Stimulated activated CD4-positive, alpha-beta T cell treated with anti-CD3 and anti-CD28 coated beads, Interleukin-15, amount 100 ng/mL, for 48 hours (primary cell): ENCODE measurements at regions not wholly inside any gene's neighbourhood (a gene's known extent, or its start where the extent isn't known, plus 50 kb on each side); places are given as distances from the start of the nearest gene placed in this dataset.

Experiments used
- DNase-seq, 2 donors: peaks; one replicate each; pipeline ENCODE4 v3.0.0-alpha.2; 2020; ENCODE audit warnings: low read depth in 2 of 2

DNA sequence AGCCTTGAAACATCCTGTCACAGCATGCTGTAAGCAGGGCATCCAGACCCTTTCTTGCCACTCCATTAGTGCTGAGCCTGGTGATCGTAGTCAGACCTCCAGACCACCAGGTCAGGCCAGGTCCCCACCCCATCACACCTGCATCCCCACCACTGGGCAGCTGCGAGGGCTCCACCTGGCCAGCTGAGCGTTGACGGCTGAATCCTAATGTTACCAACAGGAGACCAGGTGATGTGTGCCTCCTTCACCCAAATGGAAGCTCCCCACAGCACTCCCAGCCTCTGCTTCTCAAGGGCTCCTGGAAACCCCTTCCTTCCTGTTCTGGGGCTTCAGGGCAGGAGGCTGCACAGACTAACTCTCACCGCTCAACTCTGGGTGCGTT, 189.4 kb downstream of the C16orf95 start:
- DNase-seq: no peak

DNA sequence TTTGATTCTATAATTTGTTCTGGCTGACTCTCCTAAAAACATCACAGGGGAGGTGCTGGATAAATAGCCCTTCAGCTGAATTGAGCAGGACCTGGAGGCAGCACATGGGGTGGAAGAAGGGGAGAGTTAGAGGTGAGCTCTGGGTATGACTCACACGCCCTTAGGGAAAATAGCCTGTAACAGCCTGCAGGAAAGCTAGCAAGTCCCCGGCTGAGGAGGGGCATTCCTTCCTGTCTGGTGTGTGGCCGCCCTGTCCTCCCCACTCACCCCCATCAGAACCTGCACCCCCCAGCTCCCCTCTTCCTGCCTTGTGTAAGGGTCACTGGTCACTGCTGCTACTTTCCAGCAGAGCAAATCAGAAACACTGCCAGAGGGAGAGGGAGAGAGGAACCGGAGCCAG, 187.4 kb downstream of the C16orf95 start:
- no peak for DNase-seq

DNA sequence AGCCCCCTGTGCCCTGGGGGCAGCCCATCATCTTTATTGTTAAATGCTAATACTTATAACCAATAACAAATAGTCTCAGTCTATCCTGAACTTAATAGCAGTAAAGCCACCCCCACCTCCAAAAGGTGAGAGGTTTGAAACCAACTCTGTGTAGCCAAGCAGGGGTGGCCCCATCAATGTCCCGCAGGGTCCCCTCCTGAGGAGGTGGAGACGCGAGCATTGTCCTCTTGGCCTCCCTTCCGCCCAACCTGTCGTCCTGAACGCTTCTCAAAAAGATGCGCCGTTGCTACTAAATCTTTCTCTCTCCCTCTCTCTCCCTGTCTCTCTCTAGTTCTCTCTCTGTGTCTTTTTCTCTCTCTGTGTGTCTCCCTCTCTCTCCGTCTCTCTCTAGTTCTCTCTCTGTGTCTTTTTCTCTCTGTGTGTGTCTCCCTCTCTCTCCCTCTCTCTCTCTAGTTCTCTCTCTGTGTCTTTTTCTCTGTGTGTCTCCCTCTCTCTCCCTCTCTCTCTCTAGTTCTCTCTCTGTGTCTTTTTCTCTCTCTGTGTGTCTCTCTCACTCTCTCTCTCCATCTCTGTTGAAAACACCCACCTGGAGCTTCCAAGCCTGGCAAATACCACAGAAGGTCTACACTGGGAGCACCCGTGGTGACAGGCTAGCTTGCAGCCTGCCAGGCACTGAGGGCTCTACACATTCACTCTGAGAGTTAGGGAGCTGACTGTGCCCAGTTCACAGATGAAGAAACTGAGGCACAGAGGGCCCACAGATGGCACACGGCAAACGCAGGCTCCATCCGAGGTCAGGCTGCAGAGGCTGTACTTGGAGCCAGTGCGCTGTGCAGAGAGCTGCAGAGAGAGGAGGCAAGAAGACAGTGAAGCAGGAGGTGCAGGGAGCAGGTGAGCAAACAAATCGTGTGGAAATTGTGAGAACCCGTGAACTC, 185.9 kb downstream of the C16orf95 start:
- DNase-seq: no peak

DNA sequence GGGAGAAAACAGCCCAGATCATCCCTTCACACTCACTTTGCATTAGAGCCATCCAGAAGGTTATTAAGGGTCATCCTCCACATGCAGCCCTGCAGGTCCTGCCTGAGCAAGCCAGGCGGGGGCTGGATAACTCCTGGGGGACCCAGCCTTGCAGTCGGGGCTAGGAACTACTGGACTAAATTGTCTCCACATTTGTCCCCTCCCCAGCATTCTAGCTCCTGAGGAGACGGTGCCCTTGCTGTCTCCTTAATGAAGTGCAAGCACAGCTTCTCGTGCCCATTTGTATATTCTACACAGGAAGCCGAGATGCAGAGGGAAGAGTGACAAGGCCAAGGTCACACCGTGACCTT, 185.2 kb downstream of the C16orf95 start:
- DNase-seq: no peak

DNA sequence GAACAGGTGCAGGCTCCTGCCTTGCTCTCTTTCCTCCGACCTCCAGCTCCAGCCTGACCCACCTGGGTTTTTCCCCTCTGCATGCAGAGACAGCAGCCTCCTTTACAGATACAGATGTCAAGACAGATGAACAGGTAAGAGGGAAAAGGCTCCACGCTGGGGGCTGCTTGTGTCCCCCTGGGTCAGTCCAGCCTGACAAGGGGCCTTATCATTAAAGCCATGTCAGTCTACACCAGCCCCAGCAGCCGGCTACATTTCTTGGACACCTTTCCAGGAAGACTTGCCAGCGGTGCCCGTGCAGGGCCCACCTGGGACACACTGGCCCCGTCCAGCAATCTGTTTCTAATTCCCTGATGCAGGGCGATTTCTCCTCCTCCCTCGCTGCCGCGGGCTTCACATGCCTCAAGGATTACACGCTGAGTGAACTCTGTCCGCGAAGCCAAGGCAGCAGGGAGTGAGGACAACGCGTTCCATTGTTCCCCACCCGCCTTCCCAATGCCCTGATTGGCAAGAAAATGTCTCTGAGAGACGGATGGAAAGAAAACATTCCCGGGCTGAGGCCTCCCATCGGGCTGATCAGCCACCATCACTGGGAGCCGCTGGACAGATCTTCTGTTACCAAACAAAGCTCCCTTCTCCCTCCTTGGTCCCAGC, 184.7 kb downstream of the C16orf95 start:
- no peak for DNase-seq

DNA sequence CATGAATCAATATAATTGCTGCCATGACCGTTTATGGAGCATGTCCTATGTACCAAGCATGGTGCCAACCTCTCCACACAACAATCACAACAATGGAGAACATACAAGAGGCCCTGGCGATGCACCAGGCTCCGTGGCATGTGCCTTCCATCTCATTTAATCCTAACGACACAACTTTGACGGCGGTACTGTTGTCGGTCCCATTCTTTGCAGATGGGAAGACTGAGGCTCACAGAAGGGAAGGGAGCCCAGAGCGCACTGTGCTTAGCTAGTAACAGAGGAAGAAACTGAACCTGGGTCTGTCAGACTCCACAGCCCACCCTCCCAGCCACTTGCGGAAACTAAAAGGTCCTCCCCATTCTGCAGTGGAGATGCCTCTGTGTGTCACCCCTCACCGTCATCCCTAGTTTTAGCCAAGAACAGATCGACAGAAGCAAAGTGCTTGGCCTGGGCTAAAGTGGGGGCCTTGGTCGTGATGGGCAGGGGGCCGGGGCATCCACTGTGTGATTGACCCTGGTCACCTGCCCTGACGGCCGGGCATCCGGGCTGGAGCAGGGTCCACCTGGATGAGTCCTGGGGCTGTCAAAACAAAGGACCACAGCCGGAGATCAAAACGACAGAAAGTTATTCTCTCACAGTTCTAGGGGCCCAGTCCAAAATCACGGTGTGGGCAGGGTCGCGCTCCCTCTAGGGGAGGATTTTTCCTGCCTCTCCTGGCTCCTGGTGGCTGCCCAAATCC, 183.9 kb downstream of the C16orf95 start:
- no peak for DNase-seq

DNA sequence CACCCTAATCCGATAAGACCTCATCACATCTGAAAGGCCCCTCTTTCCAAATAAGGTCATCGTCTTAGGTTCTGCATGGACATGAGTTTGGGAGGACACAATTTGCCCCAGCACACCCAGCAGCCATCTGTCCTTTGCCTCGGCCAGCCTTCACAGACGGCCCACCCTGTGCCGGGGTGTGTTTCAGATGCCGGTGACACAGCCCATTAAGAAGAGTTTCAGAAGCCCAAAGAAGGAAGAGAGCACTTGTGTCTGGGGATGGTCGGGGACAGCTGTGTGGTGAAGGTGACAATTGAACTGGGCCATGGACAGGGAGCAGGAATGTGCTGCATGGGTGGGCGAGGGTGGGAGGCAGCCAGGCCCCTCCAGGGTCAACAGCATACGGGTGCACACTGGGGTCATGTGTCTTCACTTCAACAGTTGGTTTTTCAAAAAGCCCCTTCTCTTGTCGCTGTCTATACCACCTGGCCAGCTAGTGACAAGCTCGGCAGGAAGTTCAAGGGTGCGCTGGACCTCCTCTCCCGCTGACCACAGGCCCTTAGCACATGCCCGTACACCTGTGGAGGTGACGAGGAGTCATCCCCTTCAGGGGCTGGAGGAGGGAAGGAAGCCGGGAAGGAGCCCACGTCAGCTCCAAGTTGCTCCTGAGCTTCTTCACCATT, 183.1 kb downstream of the C16orf95 start:
- DNase-seq: no peak

DNA sequence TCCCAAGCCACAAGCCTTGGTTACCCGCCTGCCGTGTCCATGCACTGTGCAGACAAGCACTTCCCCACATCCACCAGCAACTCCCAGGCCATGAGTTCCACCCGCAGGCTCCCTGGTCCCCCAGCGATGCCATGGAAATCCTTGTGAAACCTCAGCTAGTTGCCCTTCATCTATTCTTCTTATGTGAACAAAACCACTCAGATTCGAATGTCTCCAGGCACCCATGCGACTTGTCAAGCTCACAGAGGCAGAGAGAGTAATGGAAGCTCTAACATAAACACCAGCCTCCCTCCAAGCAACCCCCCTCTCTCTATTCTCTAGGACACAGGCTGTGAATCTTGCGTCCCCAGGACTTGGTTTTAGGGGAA, 182.6 kb downstream of the C16orf95 start:
- DNase-seq: no peak

DNA sequence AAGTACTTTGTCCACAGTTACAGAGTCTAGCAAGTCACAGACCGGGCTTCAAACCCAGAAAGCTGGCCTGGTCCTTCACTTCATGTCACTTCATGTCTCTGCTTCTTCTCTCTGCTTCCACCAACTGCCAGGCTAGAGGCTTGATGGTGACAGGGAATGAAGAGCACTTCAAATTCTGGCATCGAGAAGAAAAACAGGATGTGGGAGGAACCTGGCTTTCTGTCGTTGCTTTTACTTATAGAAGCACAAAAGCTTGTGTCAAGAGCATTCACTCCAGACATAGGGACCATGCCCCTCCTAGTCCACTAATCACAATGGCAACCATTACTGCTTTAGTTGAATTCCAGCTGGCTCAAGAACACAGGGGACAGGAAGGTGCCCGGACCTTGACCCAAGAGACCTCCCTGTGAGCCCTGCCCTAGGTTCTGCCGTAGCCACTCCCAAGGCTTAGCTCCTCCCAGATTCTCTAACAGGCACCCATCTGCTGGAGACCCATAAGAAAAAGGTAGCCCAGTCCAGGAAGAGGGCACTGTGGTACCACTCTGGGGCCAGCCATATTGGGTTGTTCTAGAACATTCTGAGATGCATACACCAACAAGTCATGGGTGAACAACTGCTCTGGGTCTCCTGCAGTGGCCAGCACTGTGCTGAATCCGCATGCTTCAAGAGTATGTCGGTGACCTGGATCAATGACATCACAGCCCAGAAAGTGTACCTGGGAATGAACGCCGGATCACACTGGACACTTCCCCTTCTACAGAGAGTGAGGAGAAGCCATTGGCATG, 181.8 kb downstream of the C16orf95 start:
- DNase-seq: no peak

DNA sequence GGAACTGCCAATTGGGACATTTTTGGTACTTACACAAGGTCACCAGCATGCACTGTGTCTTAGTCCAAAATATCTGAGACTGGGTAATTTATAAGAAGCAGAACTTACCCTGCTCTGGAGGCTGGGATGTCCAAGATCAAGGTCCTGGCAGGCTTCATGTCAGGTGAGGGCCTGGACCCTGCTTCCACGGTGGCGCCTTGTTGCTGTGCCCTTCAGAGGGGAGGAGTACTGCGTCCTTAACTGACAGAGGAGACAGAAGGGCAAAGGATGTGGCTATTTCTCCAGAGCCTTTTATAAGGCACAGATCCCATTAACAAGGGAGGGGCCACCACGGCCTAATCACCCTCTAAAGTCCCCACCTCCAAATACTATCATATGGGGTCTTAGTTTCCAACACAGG, 178.9 kb downstream of the C16orf95 start:
- DNase-seq: no peak

DNA sequence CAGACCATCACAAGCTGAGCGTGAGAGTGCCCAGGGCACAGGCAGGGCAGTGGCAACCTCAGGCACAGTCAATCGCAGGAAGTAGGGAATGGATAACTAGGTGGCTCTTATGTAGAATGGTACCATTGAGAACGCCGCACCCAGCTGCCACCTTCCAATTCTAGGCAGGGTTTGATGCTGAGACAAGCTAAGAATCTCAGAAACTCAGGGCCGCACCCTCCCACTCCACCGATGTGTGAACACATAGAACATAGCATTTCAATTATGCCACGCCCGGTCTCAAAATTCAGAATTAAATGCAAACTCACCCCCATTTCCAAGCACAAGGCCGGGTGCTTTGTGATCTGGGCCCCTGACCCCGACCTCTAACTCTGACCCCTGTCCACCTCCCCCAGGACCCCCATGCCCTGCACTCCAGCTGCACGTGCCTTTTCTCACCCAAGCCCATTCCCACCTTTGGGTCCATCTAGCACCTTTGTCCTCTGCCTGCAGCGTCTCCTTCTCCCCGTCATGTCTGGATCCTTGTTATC, 178.4 kb downstream of the C16orf95 start:
- DNase-seq: no peak

DNA sequence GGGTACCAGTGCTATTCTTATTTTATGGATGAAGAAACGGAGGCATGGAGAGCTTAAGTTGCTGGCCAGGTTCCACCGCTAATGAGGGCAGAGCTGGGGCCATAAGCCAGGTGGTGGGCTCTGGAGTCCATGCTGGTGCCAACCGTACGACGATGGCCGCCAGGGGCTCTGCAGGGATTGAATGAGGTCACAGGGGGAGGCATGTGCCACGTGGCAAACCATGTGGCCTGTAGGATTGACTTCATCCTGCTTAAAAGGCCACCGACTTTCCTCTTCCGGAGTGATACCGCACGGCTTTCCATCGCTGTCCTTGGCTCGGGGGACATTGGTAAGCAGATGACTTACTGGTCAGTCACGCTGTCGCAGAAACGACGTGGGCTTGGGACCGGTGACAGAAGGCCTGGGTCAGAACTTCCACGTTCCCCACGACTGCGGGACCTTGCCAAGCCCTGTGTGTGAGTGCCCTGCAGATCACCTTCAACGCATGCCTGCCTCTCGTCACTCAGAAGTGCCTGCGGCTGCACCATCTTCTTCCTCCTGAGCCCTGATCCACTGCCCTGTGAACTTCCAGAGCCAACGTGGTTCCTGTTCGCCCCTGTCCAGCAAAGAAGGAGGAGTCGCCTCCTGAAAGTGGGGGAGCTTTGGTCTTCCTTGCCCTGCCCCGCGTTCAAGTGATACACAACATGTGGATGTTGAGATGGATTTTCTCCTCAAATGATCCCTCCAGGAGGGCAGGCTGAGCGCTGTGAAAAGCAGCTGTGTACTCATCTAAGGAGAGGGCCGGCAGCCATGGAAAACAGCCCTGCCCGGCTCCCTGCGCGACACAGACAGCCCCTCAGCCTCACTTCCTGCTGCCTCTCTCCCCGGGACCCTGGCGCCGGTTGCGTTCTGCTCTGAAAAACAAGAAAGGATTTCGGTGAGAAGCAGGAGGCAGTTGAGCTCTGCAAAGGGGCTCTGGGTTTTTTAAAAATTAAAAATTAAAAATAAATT, 176.7 kb downstream of the C16orf95 start:
- DNase-seq: no peak

DNA sequence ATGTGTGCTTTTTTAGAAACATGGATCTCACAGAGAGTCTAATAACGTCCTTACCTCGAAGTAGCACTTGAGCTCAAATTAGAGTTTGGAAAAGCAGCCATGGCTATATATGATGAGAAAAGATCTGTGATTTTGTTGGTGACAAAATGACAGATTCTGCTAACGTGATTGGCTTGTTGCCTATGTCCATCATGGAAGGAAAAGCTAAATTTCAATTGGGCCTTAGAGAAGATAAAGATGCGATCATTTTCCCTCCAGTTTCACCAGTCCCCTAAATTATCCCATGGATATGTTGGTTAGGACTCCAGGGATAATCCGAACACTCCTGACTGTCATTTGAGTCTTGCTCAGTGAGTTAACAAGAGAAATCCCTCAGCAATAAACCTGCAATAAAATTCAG, 175.8 kb downstream of the C16orf95 start:
- no peak for DNase-seq

DNA sequence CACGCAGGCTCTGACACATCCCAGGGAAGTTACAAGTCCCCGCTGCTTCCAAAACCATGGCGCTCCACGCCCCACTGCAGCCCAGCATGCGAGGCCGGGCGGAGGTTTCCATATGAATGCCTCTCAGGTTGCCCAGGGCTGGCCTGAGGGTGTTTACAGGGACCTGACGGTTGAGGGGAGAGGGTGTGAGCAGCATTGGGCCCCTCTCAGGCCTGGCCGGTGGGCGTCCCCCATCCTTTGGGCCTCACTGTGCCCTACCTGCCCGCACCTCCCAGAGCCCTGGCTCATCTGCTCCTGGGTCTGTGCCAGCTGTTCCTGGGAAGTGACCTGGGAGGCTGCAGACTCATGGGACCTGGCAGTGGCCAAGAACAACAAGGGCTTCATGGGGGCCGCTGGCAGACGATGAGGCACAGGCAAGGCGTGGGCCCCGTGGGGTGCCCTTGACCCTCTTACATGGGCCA, 173.5 kb downstream of the C16orf95 start:
- DNase-seq: no peak

DNA sequence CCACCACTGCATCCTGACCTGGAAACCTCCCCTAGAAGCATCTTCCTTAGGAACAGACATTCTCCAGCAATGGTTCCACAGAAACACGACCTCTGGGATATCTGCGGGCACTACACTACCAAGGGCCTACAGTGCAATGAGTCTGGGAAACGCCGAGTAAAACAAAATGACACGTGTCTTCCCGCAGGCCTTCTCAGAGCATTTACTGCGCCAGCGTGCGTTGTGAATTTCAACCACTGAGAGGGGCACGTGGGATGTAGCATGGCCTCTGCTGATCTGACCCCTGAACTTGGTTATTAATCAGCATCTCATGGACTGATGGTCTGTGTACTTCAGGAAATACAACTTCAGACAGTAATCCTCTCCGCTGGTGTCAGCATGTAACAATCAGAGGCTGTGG, 173.0 kb downstream of the C16orf95 start:
- DNase-seq: no peak

DNA sequence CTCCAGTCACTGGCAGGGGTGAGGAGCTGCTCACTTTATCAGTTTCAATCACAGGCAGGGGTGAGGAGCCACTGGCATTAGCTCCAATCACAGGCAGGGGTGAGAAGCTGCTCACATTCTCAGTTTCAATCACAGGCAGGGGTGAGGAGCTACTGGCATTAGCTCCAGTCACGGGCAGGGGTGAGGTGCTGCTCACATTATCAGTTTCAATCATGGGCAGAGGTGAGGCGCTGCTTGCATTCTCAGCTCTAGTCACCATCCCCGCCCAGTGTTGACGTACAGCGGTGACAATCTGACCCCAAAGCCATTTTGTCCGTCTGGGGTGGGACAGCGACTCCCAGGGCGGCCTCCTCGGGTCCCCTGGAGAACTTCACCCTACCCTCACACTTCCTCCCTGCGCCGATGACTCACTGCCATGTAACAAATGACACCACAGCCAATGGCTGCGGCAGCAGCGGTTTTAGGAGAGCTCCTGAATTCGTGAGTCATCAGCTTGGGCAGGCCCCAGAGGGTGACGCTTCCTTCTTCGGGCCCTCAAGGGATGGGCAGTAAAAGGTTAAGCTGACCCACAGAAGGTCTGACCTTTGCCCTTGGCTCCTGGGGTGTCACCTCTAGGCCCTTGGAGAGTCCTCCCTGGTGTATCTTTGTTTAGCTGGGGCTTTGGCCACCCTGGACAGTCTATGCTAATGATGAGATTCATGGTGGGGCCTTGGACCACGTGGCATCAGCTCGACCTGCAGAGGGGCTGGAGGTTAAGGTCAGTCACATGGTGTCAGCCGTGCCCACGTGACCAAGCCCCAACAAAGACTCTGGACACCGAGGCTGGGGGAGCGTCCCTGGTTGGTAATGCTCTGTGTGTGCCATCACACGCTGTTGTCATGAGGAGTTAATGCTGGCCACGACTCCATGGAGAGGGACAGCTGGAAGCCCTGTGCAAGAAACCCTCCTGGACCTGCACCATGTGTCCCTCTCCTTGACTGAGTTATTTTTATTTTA, 171.7 kb downstream of the C16orf95 start:
- no peak for DNase-seq

DNA sequence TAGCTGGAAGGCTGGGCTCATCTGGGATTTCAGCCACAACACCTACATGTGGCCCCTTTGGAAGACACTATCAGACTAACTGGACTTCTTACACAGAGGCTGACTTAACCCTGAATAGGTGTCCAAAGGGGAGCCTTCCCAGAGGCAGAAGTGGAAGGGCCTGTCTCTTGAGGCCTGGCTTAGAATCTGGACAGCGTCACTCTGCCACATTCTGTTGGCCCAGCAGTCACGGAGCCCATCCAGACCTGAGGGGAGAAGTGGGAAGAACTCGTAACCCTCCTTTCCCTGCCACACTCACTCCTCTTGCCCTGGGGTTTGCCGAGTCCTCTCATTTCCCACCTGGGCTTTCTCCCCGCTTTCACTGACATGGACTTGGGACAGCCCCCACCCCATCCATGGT, 170.5 kb downstream of the C16orf95 start:
- no peak for DNase-seq

DNA sequence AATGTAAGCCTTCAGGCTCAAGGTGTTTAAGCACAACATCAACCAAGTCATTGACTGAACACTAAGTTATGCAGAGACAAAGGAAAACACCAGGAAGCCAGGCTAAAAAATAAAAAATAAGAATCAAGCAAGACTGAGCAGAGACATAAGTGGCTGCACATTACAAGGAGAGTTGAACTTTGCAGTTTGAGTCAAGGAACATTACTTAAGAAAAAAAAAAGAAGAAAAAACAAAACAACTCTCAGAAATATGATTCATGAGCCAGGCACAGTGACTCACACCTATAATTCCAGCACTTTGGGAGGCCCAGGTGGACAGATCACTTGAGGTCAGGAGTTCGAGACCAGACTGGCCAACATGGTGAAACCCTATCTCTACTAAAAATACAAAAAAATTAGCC, 168.1 kb downstream of the C16orf95 start:
- DNase-seq: no peak

DNA sequence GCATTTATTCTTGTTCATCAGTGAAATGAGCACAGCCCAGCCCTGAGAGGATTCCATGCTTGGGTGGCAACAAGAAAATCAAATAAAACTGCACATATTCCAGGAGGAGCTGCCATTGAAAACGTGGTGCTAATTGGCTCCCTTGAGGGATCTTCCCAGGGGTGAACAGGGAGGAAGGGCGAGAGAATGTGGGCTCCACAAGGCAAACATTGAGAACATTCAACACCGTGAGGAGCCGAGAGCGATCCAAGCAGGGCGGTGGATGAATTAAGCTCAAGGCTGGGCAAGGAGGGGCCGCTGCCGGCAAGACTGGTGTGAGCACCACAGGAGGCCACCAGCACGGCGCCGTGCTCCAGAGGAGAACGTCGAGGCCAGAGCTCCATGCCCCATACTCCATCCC, 166.9 kb downstream of the C16orf95 start:
- DNase-seq: no peak
